ENCODE measurements at regions not wholly inside any gene's neighbourhood (a gene's known extent, or its start where the extent isn't known, plus 50 kb on each side); places are given as distances from the start of the nearest gene placed in this dataset.
A peak's percentile ranks its signal among the peaks of the same experiment; 100 is the strongest.

GRCh38 chr14:60349663-60350365 is 100.8 kb downstream of the PPM1A start:
- Mint-ChIP-seq H3K27ac (no peak overlapping the region), H3K4me3 (no peak overlapping the region), H3K27me3 (peaks cover 16% of the 10 kb centered on the region), H3K36me3 (no peaks in the 10 kb centered on the region), H3K4me1 (ENCODE audit: unreplicated experiment) (peaks cover 16% of the 10 kb centered on the region), H3K9me3 (no peaks in the 10 kb centered on the region)
- TF ChIP-seq CTCF (conservative IDR thresholded peaks at IDR 0.05): peak; percentile 86
- no peak for DNase-seq (ENCODE audit: extremely low spot score, unreplicated experiment)

- no peak for DNase-seq (ENCODE audit: extremely low spot score, unreplicated experiment)
- Mint-ChIP-seq H3K4me3 (no peak overlapping the region), H3K4me1 (ENCODE audit: unreplicated experiment) (peaks cover 16% of the 10 kb centered on the region)
These were observed 101.3 kb downstream of the PPM1A start for GRCh38 chr14:60350366-60350720.

GRCh38 chr14:60353420-60353819 is 104.4 kb downstream of the PPM1A start:
- H3K4me3 Mint-ChIP-seq: no peak overlapping the region
- no peak overlapping the region for H3K27ac Mint-ChIP-seq
- H3K36me3 Mint-ChIP-seq: no peaks in the 10 kb centered on the region
- no peak for TF ChIP-seq CTCF (conservative IDR thresholded peaks at IDR 0.05)
- peaks cover 17% of the 10 kb centered on the region for H3K27me3 Mint-ChIP-seq
- no peaks in the 10 kb centered on the region for H3K9me3 Mint-ChIP-seq
- peaks cover 19% of the 10 kb centered on the region for H3K4me1 Mint-ChIP-seq (ENCODE audit: unreplicated experiment)
- DNase-seq (ENCODE audit: extremely low spot score, unreplicated experiment): no peak

More at GRCh38 chr14:60350366-60350720, 101.3 kb downstream of the PPM1A start:
- Mint-ChIP-seq H3K36me3 (no peaks in the 10 kb centered on the region), H3K27me3 (peaks cover 15% of the 10 kb centered on the region), H3K27ac (no peak overlapping the region), H3K9me3 (no peaks in the 10 kb centered on the region)
- no peak for TF ChIP-seq CTCF (conservative IDR thresholded peaks at IDR 0.05)

- Mint-ChIP-seq H3K4me1 (ENCODE audit: unreplicated experiment) (peaks cover 11% of the 10 kb centered on the region), H3K36me3 (no peaks in the 10 kb centered on the region), H3K27me3 (peaks cover 10% of the 10 kb centered on the region), H3K4me3 (no peak overlapping the region), H3K9me3 (no peaks in the 10 kb centered on the region), H3K27ac (no peak overlapping the region)
- no peak for TF ChIP-seq CTCF (conservative IDR thresholded peaks at IDR 0.05)
- no peak for DNase-seq (ENCODE audit: extremely low spot score, unreplicated experiment)
These were observed 106.7 kb downstream of the PPM1A start for GRCh38 chr14:60355768-60356167.

GRCh38 chr14:60356386-60356785 is 107.4 kb downstream of the PPM1A start:
- peak overlapping the region; percentile 43 for H3K27ac Mint-ChIP-seq

More at GRCh38 chr14:60356386-60356785, 107.4 kb downstream of the PPM1A start:
- H3K36me3 Mint-ChIP-seq: no peaks in the 10 kb centered on the region
- no peak for DNase-seq (ENCODE audit: extremely low spot score, unreplicated experiment)
- peak overlapping the region; percentile 1 for H3K4me3 Mint-ChIP-seq
- peaks cover 11% of the 10 kb centered on the region for H3K4me1 Mint-ChIP-seq (ENCODE audit: unreplicated experiment)
- no peak for TF ChIP-seq CTCF (conservative IDR thresholded peaks at IDR 0.05)
- peaks cover 4% of the 10 kb centered on the region for H3K9me3 Mint-ChIP-seq
- peaks cover 10% of the 10 kb centered on the region for H3K27me3 Mint-ChIP-seq
